ENCODE measurements at regions not wholly inside any gene's neighbourhood (a gene's known extent, or its start where the extent isn't known, plus 50 kb on each side); places are given as distances from the start of the nearest gene placed in this dataset.
"Not testable (repeated sequence)": the region's sequence is repeated elsewhere in the genome, so short reads cannot be mapped to it uniquely, and the experiment has no call there.

- DNase-seq = no peak
These were observed 255.9 kb upstream of the ST8SIA4 start for GRCh38 chr5:101159006-101159405.

- no peak for DNase-seq
These were observed 250.4 kb upstream of the ST8SIA4 start for GRCh38 chr5:101153526-101153925.

- no peak for DNase-seq
These were observed 240.4 kb upstream of the ST8SIA4 start for GRCh38 chr5:101143526-101143925.

GRCh38 chr5:101142102-101142501 lies 239.0 kb upstream of the ST8SIA4 start:
- DNase-seq = no peak

DNA sequence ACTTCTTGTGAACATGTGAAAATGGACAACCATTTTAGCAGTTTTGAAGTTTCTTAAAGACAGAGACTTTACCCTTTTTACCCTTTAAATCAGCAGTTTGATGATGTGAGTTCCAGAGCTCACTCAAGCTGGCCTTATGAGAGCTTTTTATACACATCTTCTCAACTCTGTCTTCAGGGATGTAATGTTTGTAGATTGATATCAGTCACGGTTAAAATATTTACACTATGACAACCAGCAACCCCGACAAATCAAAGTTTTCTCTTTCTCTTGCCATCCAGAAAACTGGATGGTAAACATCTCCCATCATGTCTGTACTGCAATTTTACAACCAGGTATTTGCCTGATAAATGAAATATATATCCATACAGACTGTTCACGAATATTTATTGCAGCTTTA lies 233.4 kb upstream of the ST8SIA4 start:
- DNase-seq = no peak

GRCh38 chr5:101123363-101123762 lies 220.3 kb upstream of the ST8SIA4 start:
- DNase-seq = no peak

- no peak for DNase-seq
These were observed 209.6 kb upstream of the ST8SIA4 start for GRCh38 chr5:101112645-101113044.

DNA sequence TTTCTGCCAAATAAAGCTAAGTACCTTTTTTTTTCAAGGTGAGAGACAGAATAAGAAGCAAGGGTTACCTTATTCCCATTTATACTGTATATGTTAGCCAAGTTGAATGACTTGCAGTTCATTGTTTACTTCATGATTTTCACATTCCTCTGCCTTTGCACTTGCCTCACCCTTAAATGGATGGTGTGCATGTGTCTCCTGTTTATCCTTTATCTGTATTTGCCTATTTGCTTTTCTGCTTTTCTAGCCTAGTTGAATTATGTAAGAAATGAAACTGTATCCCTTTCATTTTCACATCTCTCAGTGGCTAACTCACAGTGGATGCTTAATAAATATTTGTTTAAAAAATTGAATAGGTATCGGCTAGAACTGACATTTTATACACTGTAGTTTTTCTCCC lies 200.8 kb upstream of the ST8SIA4 start:
- no peak for DNase-seq

GRCh38 chr5:101102506-101102905 lies 199.4 kb upstream of the ST8SIA4 start:
- DNase-seq = no peak

GRCh38 chr5:101091902-101092301 lies 188.8 kb upstream of the ST8SIA4 start:
- no peak for DNase-seq

GRCh38 chr5:101084353-101084752 lies 181.3 kb upstream of the ST8SIA4 start:
- no peak for DNase-seq

GRCh38 chr5:101080462-101081240 lies 177.6 kb upstream of the ST8SIA4 start:
- no peak for DNase-seq

- no peak for DNase-seq
These were observed 165.2 kb upstream of the ST8SIA4 start for GRCh38 chr5:101068298-101068697.

DNA sequence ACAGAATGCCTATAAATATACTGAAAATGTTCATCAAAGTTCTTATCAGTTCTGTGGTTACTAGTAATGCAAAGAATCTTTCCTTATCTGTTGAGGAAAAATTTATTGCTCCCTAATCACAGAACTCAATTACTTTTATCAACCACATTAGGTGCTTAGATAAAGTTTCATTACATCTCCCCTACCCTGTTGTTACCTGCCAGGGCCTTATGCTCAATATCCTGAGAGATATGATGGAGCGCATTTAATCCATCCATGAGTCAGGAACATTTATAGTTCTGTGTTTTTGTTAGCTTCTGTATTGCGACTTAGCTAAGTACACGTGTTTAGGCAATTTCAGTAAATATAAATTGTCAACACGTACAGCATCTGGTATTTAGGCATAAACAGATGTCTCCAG lies 164.3 kb upstream of the ST8SIA4 start:
- DNase-seq = no peak

DNA sequence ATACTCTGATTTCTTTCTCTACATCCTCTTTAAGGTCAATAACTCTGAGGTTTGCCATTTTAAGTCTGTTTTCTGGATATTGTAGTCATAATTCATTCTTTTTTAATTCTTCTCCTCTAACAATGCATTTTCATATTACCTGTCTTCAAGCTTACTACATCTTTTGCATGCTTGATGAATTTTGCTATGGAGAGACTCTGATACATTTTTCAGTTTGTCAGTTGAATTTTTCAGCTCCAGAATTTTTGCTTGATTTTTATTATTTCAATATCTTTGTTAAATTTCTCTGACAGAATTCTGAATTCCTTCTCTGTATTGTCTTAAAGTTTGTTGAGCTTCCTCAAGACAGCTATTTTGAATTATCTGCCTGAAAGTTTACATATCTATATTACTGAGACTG lies 159.8 kb upstream of the ST8SIA4 start:
- DNase-seq = no peak

- DNase-seq = no peak
These were observed 144.1 kb upstream of the ST8SIA4 start for GRCh38 chr5:101047181-101047580.

DNA sequence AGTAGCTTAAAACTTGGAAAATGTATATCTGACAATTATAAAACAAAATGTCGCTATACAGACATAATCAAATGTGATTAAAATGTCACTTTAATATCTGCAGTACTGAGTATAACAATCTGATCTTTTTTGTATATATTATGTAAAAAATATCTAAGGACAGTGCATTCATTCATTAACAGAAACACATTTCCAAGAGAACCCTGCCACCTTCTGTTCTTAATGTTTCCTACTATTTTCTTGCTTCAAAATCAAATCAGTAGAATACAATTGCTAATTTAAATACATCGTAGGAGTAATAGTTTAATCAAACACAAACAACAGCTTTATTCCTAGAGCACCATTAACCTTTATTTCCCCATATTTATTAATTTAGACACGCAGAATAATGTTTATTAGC lies 142.6 kb upstream of the ST8SIA4 start:
- DNase-seq = no peak

DNA sequence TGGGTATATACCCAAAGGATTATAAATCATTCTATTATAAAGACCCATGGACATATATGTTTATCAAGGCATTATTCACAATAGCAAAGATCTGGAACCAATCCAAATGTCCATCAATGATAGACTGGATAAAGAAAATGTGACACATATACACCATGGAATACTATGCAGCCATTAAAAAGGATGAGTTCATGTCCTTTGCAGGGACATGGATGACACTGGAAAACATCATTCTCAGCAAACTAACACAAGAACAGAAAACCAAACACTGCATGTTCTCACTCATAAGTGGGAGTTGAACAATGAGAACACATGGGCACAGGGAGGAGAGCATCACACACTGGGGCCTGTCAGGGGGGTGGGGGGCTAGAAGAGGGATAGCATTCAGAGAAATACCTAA lies 136.9 kb upstream of the ST8SIA4 start:
- DNase-seq = not testable (repeated sequence)

DNA sequence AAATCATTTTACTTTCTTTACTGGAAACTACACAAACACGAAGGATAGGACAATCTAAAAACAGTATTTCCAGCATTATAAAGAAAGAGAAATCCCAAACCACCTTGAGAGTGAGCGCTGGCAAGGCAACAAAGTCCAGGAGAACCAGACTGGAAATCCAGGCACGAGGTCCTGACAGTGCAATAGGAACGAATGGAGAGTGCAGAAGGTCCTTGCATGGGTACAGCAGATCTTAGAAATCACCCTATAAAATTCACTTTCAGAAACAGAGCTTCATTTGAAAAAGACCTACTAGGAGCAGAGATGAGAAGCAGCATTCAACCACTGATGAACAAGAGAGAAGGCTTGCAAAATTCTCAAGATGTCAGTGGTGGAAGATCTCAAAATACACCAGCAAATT lies 133.7 kb upstream of the ST8SIA4 start:
- no peak for DNase-seq

DNA sequence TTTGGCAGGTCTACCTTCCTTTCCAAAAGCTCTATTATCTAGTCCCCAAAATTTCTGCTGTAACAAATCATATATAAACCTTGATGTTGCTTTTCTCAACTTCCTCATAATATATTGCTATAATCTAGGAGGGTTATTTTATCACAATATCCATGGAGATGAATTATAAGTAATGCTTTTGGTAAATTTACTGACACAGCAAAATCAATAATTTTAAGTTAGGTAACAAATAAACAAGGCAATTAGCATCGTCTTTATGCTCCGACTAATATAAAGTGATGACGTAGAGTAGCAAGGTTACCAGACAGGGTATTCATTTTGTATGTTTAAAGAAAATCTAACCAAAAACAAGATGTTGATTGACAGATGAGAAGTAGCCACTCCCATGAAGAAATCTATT lies 132.3 kb upstream of the ST8SIA4 start:
- DNase-seq = no peak

DNA sequence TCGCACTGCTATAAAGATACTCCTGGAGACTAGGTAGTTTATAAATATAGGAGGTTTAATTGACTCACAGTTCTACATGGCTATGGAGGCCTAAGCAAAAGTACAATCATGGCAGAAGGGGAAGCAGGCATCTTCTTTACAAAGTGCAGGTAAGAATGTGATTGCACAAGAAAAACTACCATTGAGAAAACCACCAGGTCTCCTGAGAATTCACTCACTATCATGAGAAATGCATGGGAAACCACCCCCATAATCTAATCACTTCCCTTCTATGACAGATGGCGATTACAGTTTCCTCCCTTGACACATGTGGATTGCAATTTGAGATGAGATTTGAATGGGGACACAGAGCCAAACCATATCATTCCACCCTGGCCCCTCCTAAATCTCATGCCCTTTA lies 121.2 kb upstream of the ST8SIA4 start:
- no peak for DNase-seq

DNA sequence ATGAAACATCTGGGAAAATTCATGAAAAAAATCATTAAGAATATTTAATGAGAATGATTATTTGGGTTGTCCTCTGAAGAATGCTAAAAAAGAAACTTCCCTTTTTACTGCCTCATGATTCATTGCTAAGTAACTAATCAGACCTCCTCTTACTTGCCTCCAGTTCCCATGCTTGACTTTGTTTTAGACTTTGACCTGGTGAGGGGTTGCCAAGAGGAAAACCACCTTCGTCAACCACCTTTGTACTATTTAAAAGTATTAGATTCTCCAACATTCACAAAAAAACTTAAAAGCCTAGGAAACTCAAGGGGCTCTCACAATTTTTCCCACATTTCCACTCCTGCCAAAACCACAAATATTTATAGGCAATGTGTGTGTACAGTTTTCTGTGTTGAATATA lies 115.2 kb upstream of the ST8SIA4 start:
- DNase-seq = no peak

- DNase-seq = no peak
These were observed 109.8 kb upstream of the ST8SIA4 start for GRCh38 chr5:101012880-101013279.

DNA sequence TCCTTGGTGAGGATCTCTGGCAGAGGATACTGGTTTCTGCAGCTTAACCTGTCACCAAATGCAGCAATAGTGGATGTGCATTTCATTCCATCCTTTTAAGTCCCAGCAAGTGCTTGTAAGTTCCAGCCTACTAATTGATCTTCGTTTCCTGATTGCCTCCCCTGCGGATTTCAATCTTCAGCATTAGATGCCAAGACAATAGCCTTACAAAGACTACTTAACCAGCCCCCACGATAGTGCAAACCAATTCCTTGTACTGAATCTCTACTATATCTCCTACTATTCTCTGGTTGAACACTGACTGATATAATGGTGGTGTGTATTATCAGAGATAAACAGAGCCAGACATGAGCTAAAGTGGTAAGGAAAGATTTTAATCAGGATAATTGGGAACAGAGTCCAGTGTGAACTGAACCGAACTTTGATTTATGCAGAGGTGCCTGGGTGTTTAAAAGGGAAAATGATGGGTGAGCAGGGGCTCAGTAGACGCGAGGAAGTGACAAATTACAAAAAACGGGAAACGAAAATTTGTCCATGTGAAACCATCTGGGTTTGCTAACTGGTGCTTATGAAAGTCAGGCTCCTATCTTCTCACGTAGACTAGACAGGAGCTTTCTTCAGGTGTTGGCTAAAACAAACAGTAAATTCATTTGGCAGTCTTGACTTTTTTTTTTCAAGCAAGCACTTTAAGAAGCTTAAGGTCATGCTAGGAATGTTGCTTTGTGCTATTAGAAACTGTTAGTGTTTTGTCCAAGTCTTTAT lies 106.9 kb upstream of the ST8SIA4 start:
- no peak for DNase-seq

DNA sequence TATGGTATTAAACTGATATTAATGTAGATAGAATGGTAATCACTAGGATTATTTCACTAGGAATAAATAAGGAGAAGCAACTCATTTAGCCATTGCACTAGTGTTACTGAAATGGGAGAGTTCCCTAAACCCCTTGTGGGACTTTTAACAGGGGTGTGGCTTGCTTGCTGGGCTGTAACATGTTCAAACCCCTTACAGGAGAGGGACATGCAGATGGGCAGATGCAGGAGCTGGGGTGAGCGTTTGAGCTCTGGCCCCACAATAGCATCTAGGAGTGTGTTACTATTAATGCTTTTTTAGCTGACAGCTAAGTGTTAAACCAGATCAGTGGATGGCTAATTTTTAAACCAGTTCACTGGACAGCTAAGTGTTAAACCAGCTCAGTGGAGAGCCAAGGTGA lies 89.3 kb upstream of the ST8SIA4 start:
- no peak for DNase-seq
